Smooth muscle cell (in vitro differentiated cells): ENCODE measurements at regions not wholly inside any gene's neighbourhood (a gene's known extent, or its start where the extent isn't known, plus 50 kb on each side); places are given as distances from the start of the nearest gene placed in this dataset.
A peak's percentile ranks its signal among the peaks of the same experiment; 100 is the strongest.
"Not testable (repeated sequence)": the region's sequence is repeated elsewhere in the genome, so short reads cannot be mapped to it uniquely, and the experiment has no call there.

Experiments
- DNase-seq: peaks from one replicate; lab custom pipeline; 2025; ENCODE audit not compliant: unreplicated experiment; lab: John Stamatoyannopoulos, UW
- H2AFZ ChIP-seq: fragments of 200-600 bp; sonication (generic); 2 replicates; pipeline ENCODE4 v1.6.0; 2016; ENCODE audit warnings: antibody characterized with exemption, low read depth, mild to moderate bottlenecking
- H3F3A ChIP-seq: fragments of 200-600 bp; sonication (generic); 2 replicates; pipeline ENCODE4 v1.6.0; 2017; ENCODE audit warnings: antibody characterized with exemption, low read depth
- H3K27ac ChIP-seq: fragments of 200-600 bp; sonication (generic); 2 replicates; pipeline ENCODE4 v1.5.1; 2016; ENCODE audit warnings: low read depth, mild to moderate bottlenecking
- H3K27me3 ChIP-seq: fragments of 200-600 bp; sonication (generic); 2 replicates; pipeline ENCODE4 v1.6.1; 2016; ENCODE audit warnings: low read depth, mild to moderate bottlenecking
- H3K36me3 ChIP-seq: fragments of 200-600 bp; sonication (generic); 2 replicates; pipeline ENCODE4 v1.5.1; 2016; ENCODE audit warnings: low read depth
- H3K4me1 ChIP-seq: fragments of 200-600 bp; sonication (generic); 2 replicates; pipeline ENCODE4 v1.5.1; 2016; ENCODE audit warnings: low read depth
- H3K4me2 ChIP-seq: fragments of 200-600 bp; sonication (generic); 2 replicates; pipeline ENCODE4 v1.6.0; 2016; ENCODE audit warnings: mild to moderate bottlenecking
- H3K4me3 ChIP-seq: fragments of 200-600 bp; sonication (generic); 2 replicates; pipeline ENCODE4 v1.5.1; 2016; ENCODE audit warnings: mild to moderate bottlenecking
- H3K79me2 ChIP-seq: fragments of 200-600 bp; sonication (generic); 2 replicates; pipeline ENCODE4 v1.6.0; 2016; ENCODE audit warnings: low read depth, mild to moderate bottlenecking
- H3K9ac ChIP-seq: fragments of 200-600 bp; sonication (generic); 2 replicates; pipeline ENCODE4 v1.6.0; 2016; ENCODE audit warnings: low read depth
- H3K9me3 ChIP-seq: fragments of 200-600 bp; sonication (generic); replicated peaks from 2 replicates; pipeline ENCODE4 v1.5.1; 2016; ENCODE audit warnings: low read depth
- H4K20me1 ChIP-seq: fragments of 200-600 bp; sonication (generic); 2 replicates; pipeline ENCODE4 v1.6.0; 2016; ENCODE audit warnings: low read depth
- CTCF ChIP-seq: fragments of 200-600 bp; sonication (generic); IDR thresholded peaks from 2 replicates; pipeline ENCODE4 v1.5.1; 2017; ENCODE audit warnings: borderline replicate concordance, mild to moderate bottlenecking, antibody characterized with exemption; ENCODE audit not compliant: insufficient read depth, poor library complexity, severe bottlenecking
- WGBS: methylation state at CpG from one replicate; pipeline ENCODE4 v1.1.7; 2016; ENCODE audit warnings: low lambda C conversion rate; 5-methylcytosine and 5-hydroxymethylcytosine counted together

- Histone ChIP-seq H2AFZ (no peak overlapping the region), H3K9me3 (no peaks in the 10 kb centered on the region), H3F3A (no peaks in the 10 kb centered on the region), H3K27me3 (no peaks in the 10 kb centered on the region), H4K20me1 (no peaks in the 10 kb centered on the region), H3K27ac (no peak overlapping the region), H3K36me3 (no peaks in the 10 kb centered on the region), H3K4me3 (no peak overlapping the region), H3K9ac (no peak overlapping the region), H3K4me1 (no peaks in the 10 kb centered on the region), H3K4me2 (no peak overlapping the region), H3K79me2 (no peaks in the 10 kb centered on the region)
- TF ChIP-seq CTCF, result no peak
- 68% methylated on average over 1 of the region's 1 CpG for WGBS
- DNase-seq, result no peak
These were observed 80.6 kb upstream of the CXXC4 start for GRCh38 chr4:104575278-104575677.

GRCh38 chr4:104577405-104577804 lies 82.7 kb upstream of the CXXC4 start:
- Histone ChIP-seq H3K9me3 (no peaks in the 10 kb centered on the region), H3K27ac (no peak overlapping the region), H3K36me3 (no peaks in the 10 kb centered on the region), H3K4me2 (no peak overlapping the region), H3F3A (no peaks in the 10 kb centered on the region), H3K4me1 (no peaks in the 10 kb centered on the region), H3K9ac (no peak overlapping the region), H3K79me2 (no peaks in the 10 kb centered on the region), H2AFZ (no peak overlapping the region), H4K20me1 (no peaks in the 10 kb centered on the region), H3K27me3 (no peaks in the 10 kb centered on the region), H3K4me3 (no peak overlapping the region)
- DNase-seq, result no peak
- no peak for TF ChIP-seq CTCF

- not testable (repeated sequence) for H3F3A ChIP-seq, DNase-seq, H3K9me3 ChIP-seq, H2AFZ ChIP-seq, H3K27ac ChIP-seq, H3K36me3 ChIP-seq, H4K20me1 ChIP-seq, H3K79me2 ChIP-seq, H3K4me3 ChIP-seq, H3K4me1 ChIP-seq, H3K9ac ChIP-seq, H3K27me3 ChIP-seq, H3K4me2 ChIP-seq
- 96% methylated on average over 10 of the region's 16 CpGs for WGBS
These were observed 86.8 kb upstream of the CXXC4 start for GRCh38 chr4:104581476-104581875.

GRCh38 chr4:104582056-104582455 lies 87.4 kb upstream of the CXXC4 start:
- not testable (repeated sequence) for H3K79me2 ChIP-seq, H3F3A ChIP-seq, H3K4me3 ChIP-seq, H3K27me3 ChIP-seq, H3K27ac ChIP-seq, H3K9ac ChIP-seq, H2AFZ ChIP-seq, H3K4me2 ChIP-seq, H3K4me1 ChIP-seq, H3K36me3 ChIP-seq, H3K9me3 ChIP-seq, H4K20me1 ChIP-seq, DNase-seq
- WGBS, result 97% methylated on average over 27 of the region's 27 CpGs

GRCh38 chr4:104589264-104589868 lies 94.7 kb upstream of the CXXC4 start:
- peak overlapping the region; percentile 48 for H2AFZ ChIP-seq
- H3K36me3 ChIP-seq, result no peaks in the 10 kb centered on the region
- H3K27me3 ChIP-seq, result no peaks in the 10 kb centered on the region
- no peaks in the 10 kb centered on the region for H3K79me2 ChIP-seq
- TF ChIP-seq CTCF, result no peak
- no peak overlapping the region for H3K9ac ChIP-seq
- H3K4me1 ChIP-seq, result peaks cover 14% of the 10 kb centered on the region
- H3F3A ChIP-seq, result peaks cover 17% of the 10 kb centered on the region
- H3K4me3 ChIP-seq, result no peak overlapping the region
- DNase-seq, result no peak
- no peak overlapping the region for H3K27ac ChIP-seq
- no peaks in the 10 kb centered on the region for H3K9me3 ChIP-seq
- 98% methylated on average over 1 of the region's 1 CpG for WGBS
- H4K20me1 ChIP-seq, result no peaks in the 10 kb centered on the region
- no peak overlapping the region for H3K4me2 ChIP-seq
